ENCODE measurements at regions not wholly inside any gene's neighbourhood (a gene's known extent, or its start where the extent isn't known, plus 50 kb on each side); places are given as distances from the start of the nearest gene placed in this dataset.
"Not testable (repeated sequence)": the region's sequence is repeated elsewhere in the genome, so short reads cannot be mapped to it uniquely, and the experiment has no call there.

DNA sequence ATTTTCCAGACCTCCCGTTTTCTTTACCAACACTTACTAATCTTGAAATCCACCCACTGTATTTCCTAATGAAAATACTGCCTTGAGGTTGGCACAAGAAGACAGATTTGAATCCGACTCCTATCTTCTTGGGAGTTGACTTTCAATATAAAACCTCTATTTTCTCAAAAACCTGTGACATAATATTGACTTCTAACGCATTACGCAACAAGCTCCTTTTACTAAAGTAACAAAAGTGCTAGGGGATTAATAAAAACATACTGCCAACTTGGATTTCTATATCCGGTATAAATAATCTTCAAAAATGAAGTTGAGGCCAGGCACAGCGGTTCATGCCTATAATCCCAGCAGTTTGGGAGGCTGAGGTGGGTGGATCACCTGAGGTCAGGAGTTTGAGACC is 382.0 kb downstream of the PREX1 start:
- DNase-seq (ENCODE audit: low spot score): no peak
- TF ChIP-seq, protein P1, sequence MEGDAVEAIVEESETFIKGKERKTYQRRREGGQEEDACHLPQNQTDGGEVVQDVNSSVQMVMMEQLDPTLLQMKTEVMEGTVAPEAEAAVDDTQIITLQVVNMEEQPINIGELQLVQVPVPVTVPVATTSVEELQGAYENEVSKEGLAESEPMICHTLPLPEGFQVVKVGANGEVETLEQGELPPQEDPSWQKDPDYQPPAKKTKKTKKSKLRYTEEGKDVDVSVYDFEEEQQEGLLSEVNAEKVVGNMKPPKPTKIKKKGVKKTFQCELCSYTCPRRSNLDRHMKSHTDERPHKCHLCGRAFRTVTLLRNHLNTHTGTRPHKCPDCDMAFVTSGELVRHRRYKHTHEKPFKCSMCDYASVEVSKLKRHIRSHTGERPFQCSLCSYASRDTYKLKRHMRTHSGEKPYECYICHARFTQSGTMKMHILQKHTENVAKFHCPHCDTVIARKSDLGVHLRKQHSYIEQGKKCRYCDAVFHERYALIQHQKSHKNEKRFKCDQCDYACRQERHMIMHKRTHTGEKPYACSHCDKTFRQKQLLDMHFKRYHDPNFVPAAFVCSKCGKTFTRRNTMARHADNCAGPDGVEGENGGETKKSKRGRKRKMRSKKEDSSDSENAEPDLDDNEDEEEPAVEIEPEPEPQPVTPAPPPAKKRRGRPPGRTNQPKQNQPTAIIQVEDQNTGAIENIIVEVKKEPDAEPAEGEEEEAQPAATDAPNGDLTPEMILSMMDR (IDR thresholded peaks at IDR 0.05; ENCODE audit: extremely low read depth, insufficient read depth, missing control alignments): no peak
- in situ Hi-C loops (cut with MboI; ENCODE audit: low pct_unique_long_range_greater_than_20kb, low sequenced_read_pairs, unreplicated experiment): no loop called here

DNA sequence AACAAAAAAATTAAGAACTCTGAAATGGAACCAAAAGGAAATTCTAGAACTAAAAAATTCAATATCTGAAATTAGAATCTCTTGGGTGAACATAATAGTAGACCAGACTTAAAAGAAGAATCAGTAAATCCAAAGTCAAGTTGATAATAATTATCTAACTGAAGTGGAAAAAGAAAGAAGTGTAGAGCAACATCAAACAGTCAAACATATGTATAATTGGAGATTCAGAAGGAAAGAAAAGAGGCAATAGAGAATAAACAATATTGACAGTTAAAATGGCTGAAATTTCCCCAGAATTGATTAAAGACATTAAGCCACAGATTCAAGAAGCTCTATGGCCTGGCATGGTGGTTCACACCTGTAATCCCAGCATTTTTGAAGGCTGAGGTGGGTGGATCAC is 383.6 kb downstream of the PREX1 start:
- in situ Hi-C loops (cut with MboI; ENCODE audit: low pct_unique_long_range_greater_than_20kb, low sequenced_read_pairs, unreplicated experiment): no loop called here
- DNase-seq (ENCODE audit: low spot score): no peak
- TF ChIP-seq, protein P1 (IDR thresholded peaks at IDR 0.05; ENCODE audit: extremely low read depth, insufficient read depth, missing control alignments): no peak

DNA sequence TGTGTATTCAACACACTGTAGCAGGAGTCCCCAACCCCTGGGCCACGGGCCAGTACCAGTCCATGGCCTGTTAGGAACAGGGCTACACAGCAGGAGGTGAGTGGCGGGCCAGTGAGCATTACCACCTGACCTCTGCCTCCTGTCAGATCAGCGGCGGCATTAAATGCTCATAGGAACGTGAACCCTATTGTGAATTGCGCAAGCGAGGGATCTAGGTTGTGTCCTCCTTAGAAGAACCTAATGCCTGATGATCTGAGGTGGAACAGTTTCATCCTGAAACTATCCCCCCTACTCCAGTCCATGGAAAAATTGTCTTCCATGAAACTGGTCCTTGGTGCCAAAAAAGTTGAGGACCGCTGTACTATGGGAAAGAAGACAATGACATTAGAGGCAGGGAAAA is 386.9 kb downstream of the PREX1 start:
- no peak for DNase-seq (ENCODE audit: low spot score)
- in situ Hi-C loops (cut with MboI; ENCODE audit: low pct_unique_long_range_greater_than_20kb, low sequenced_read_pairs, unreplicated experiment): no loop called here

DNA sequence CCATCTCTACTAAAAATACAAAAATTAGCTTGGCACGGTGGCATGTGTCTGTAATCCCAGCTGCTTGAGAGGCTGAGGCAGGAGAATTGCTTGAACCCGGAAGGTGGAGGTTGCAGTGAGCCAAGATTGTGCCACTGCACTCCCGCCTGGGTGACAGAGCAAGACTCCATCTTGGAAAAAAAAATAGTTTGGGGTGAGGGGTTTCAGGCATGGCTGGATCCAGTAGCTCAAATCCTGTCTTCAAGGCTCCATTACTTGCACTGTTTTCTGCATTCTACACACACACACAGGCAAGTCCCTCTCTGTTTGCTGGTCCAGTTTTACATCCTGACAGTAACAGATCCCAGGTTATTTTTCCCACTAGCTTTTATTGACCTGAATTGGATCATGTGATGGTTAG is 387.5 kb downstream of the PREX1 start:
- in situ Hi-C loops (cut with MboI; ENCODE audit: low pct_unique_long_range_greater_than_20kb, low sequenced_read_pairs, unreplicated experiment); DNase-seq (ENCODE audit: low spot score): not testable (repeated sequence)

More for the DNA sequence above, 386.9 kb downstream of the PREX1 start:
- TF ChIP-seq, protein P1 (IDR thresholded peaks at IDR 0.05; ENCODE audit: extremely low read depth, insufficient read depth, missing control alignments): no peak

DNA sequence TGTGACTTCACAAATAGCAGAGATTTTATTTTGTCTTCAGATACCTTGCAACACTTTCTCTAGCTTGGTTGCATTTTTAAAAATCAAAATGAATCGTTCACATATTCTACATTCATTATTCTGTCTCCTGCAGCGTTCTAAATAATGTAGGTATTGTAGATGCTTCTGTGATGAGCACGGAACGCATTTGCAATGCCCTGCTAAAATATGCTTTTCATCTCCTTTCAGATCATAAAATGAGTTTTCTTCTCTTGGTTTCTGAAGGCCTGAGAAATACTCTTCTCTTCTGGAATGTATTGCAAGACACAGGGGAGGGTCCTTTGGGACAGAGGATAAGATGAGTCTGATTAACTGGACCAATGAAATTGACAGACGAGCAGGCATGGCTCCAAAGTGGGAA is 390.7 kb downstream of the PREX1 start:
- no peak for DNase-seq (ENCODE audit: low spot score)
- TF ChIP-seq, protein P1 (IDR thresholded peaks at IDR 0.05; ENCODE audit: extremely low read depth, insufficient read depth, missing control alignments): no peak
- in situ Hi-C loops (cut with MboI; ENCODE audit: low pct_unique_long_range_greater_than_20kb, low sequenced_read_pairs, unreplicated experiment): no loop called here

DNA sequence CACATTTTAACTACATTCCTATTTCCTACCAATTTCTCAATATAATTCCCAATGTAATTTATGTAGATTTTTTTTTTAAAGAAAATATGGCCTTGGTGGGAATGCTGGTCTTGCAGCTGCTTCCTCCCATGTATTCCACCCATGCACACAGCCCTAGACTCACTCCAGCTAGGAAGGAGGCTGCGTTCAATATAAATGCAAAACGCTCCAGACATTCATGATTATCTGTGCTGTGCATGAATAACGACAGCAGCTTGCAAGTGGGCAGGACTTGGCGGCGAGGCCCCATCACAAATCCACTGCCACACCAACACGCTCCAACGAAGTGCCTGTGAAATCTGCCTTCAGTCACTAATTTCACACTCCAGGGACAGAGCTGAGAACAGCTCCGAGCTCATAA is 391.2 kb downstream of the PREX1 start:
- DNase-seq (ENCODE audit: low spot score); in situ Hi-C loops (cut with MboI; ENCODE audit: low pct_unique_long_range_greater_than_20kb, low sequenced_read_pairs, unreplicated experiment): not testable (repeated sequence)

DNA sequence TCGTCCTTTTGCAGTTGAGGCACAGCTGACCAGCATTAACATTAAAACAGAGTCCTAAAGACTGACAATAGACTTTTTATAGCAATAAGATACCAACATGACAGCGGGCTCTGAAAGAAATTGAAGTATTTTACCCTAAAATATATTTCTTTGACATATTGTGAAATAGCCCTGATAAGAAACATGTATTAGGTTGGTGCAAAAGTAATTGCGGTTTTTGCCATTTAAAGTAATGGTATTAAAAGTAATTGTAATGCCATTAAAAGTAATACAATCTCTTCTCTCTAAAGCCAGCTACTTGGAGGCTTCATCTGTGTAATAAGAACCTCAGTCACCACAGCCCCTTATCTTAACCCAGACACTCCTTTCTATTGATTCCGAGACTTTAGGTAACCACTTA is 394.6 kb downstream of the PREX1 start:
- in situ Hi-C loops (cut with MboI; ENCODE audit: low pct_unique_long_range_greater_than_20kb, low sequenced_read_pairs, unreplicated experiment): no loop called here
- DNase-seq (ENCODE audit: low spot score): no peak
- TF ChIP-seq, protein P1 (IDR thresholded peaks at IDR 0.05; ENCODE audit: extremely low read depth, insufficient read depth, missing control alignments): no peak

DNA sequence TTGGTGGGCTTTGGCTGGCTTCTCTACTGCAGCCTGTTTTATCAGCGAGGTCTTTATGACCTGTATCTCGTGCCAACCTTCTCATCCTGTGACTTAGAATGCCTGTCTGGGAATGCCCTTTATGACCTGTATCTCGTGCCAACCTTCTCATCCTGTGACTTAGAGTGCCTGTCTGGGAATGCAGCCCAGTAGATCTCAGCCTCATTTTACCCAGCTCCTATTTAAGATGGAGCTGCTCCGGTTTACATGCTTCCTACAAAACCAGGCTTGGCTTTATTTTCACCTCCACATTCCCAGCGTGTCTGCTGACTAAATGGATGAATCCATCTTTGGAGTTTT is 395.3 kb downstream of the PREX1 start:
- no peak for DNase-seq (ENCODE audit: low spot score)
- in situ Hi-C loops (cut with MboI; ENCODE audit: low pct_unique_long_range_greater_than_20kb, low sequenced_read_pairs, unreplicated experiment): no loop called here
- TF ChIP-seq, protein P1 (IDR thresholded peaks at IDR 0.05; ENCODE audit: extremely low read depth, insufficient read depth, missing control alignments): no peak
